Heart left ventricle (tissue), 16 donors: ENCODE measurements at regions not wholly inside any gene's neighbourhood (a gene's known extent, or its start where the extent isn't known, plus 50 kb on each side); places are given as distances from the start of the nearest gene placed in this dataset.

Experiments used
- ATAC-seq, 4 donors: fragments of 200-7000 bp; cut with Tn5 transposase; one replicate each; pipeline ENCODE4 v1.9.1; 2020 to 2022; ENCODE audit warnings: moderate library complexity in 4 of 4, mild to moderate bottlenecking in 3 of 4, moderate number of reproducible peaks in 1 of 4
- DNase-seq, 5 donors: peaks; one replicate each; pipeline ENCODE4 v3.0.0-alpha.2; 2020
- H3K27ac ChIP-seq, 12 donors: fragments of 200-600 bp; sonication (generic) in 4 of 12; one replicate each; pipeline versions ENCODE4 v1.5.0 to v1.8.0; 2016 to 2022; ENCODE audit warnings: mild to moderate bottlenecking in 2 of 12
- H3K27me3 ChIP-seq, 9 donors: fragments of 200-600 bp; sonication (generic) in 2 of 9; one replicate each; pipeline versions ENCODE4 v1.5.1 to v1.8.0; 2016 to 2022; ENCODE audit warnings: mild to moderate bottlenecking in 3 of 9
- H3K36me3 ChIP-seq, 9 donors: fragments of 200-600 bp; sonication (generic) in 2 of 9; one replicate each; pipeline versions ENCODE4 v1.5.0 to v1.8.0; 2018 to 2022; ENCODE audit warnings: mild to moderate bottlenecking in 2 of 9
- H3K4me1 ChIP-seq, 12 donors: fragments of 200-600 bp; sonication (generic) in 4 of 12; one replicate each; pipeline versions ENCODE4 v1.5.0 to v1.8.0; 2016 to 2022; ENCODE audit warnings: mild to moderate bottlenecking in 3 of 12
- H3K4me3 ChIP-seq, 12 donors: fragments of 200-600 bp; sonication (generic) in 4 of 12; one replicate each; pipeline versions ENCODE4 v1.5.0 to v1.8.0; 2017 to 2022; ENCODE audit warnings: mild to moderate bottlenecking in 9 of 12, moderate library complexity in 4 of 12
- H3K9me3 ChIP-seq, 12 donors: fragments of 200-600 bp; sonication (generic) in 4 of 12; one replicate each; pipeline versions ENCODE4 v1.5.0 to v1.8.0; 2016 to 2022; ENCODE audit warnings: mild to moderate bottlenecking in 1 of 12
- POLR2A ChIP-seq, 2 donors: fragments of 450-650 bp; IDR thresholded peaks; one replicate each; pipeline ENCODE4 v1.6.1; 2017; ENCODE audit warnings: antibody characterized with exemption in 2 of 2, mild to moderate bottlenecking in 2 of 2, moderate library complexity in 2 of 2
- WGBS, 4 donors: extraction: QIAGEN DNeasy Blood & Tissue Kit in 2 of 4; methylation state at CpG; one replicate each; pipeline versions ENCODE4 v1.1.5 to v1.1.7; 2013 to 2018; 5-methylcytosine and 5-hydroxymethylcytosine counted together
- intact Hi-C, 10 donors: fragments of 100-400 bp; cut with DNase I; formaldehyde crosslinking; loops; one replicate each; pipeline versions ENCODE4 v1.11.1 to v1.14.2; 2022
- TF ChIP-seq, protein P1 (sequence below), 12 donors: fragments of 200-600 bp; sonication (generic) in 4 of 12; IDR thresholded peaks; one replicate each; pipeline versions ENCODE4 v1.5.0 to v1.8.0; 2018 to 2022; ENCODE audit warnings: antibody characterized with exemption in 12 of 12, mild to moderate bottlenecking in 5 of 12
- donor health status: ischemic (EF 13 %, LVEDD 7.1; RV severe dilation, severe dysfunction).
- donor health status: healthy with polysubstance abuse.
- donor health status: DM: no; HTN: yes; CAD: no.
- donor health status: DM: no; HTN: no; CAD: no.
- donor health status: ischemic (EF 25% LVEDD 6.9; RV normal size, moderate dysfunction).
- donor health status: ischemic (EF 25% LVEDD 5.7; RV mildly dilated, moderate dysfunction).
- donor health status: healthy.
- donor health status: DM: yes; HTN: yes; CAD: no.
- donor health status: ischemic (EF 35%, LVEDD 5.7; RV mildly dilated, moderate dysfunction).
- donor health status: nonischemic (EF 11% LVEDD 7.7; RV severe dilation, severe dysfunction).
- donor health status: DM: yes; HTN: yes; CAD: no.
- donor health status: PGD.
- donor health status: ischemic (EF 29% LVEDD 5.4; RV normal size, mild dysfunction).
- donor health status: nonischemic (EF 23%, LVEDD 6.1; RV moderate dilation, normal function).

DNA sequence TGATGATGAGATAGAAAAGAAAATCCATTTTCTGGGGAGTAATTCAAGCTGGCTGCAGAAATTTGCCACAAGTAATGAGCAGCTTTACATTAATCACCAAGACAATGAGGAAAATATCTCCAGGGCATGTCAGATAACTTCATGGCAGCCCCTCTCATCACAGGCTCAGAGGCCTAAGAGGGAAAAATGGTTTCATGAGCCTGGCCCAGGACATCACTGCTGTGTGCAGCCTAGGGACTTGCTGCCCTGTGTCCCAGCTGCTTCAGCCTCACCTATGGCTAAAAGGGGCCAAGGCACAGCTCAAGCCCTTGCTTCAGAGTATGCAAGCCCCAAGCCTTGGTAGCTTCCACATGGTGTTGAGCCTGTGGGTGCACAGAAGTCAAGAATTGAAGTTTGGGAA lies 161.7 kb downstream of the OPA1 start:
- ATAC-seq, result no peak
- Histone ChIP-seq H3K27ac (no peak overlapping the region), H3K27me3 (no peaks in the 10 kb centered on the region), H3K4me3 (no peak overlapping the region), H3K9me3 (peaks cover 0 to 29% (median 16%) of the 10 kb centered on the region in 12 donors), H3K36me3 (no peaks in the 10 kb centered on the region), H3K4me1 (no peaks in the 10 kb centered on the region)
- intact Hi-C loops, result no loop called here
- TF ChIP-seq, protein P1, sequence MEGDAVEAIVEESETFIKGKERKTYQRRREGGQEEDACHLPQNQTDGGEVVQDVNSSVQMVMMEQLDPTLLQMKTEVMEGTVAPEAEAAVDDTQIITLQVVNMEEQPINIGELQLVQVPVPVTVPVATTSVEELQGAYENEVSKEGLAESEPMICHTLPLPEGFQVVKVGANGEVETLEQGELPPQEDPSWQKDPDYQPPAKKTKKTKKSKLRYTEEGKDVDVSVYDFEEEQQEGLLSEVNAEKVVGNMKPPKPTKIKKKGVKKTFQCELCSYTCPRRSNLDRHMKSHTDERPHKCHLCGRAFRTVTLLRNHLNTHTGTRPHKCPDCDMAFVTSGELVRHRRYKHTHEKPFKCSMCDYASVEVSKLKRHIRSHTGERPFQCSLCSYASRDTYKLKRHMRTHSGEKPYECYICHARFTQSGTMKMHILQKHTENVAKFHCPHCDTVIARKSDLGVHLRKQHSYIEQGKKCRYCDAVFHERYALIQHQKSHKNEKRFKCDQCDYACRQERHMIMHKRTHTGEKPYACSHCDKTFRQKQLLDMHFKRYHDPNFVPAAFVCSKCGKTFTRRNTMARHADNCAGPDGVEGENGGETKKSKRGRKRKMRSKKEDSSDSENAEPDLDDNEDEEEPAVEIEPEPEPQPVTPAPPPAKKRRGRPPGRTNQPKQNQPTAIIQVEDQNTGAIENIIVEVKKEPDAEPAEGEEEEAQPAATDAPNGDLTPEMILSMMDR (IDR thresholded peaks at IDR 0.05), result no peak
- no peak for TF ChIP-seq POLR2A (IDR thresholded peaks at IDR 0.05)
- no peak for DNase-seq

- ATAC-seq (no peak), DNase-seq (no peak)
- no peaks in the 10 kb centered on the region for H3K4me1 ChIP-seq
- 95 to 99% (median 98%) methylated on average over 1 of the region's 1 CpG for WGBS, 4 donors
- intact Hi-C loops, result no loop called here
- no peak overlapping the region for H3K27ac ChIP-seq
- TF ChIP-seq POLR2A (IDR thresholded peaks at IDR 0.05), result no peak
- TF ChIP-seq, protein P1 (IDR thresholded peaks at IDR 0.05), result no peak
- no peaks in the 10 kb centered on the region for H3K36me3 ChIP-seq
- H3K27me3 ChIP-seq, result no peaks in the 10 kb centered on the region
- H3K9me3 ChIP-seq, result peaks cover 0 to 29% (median 16%) of the 10 kb centered on the region in 12 donors
- H3K4me3 ChIP-seq, result no peak overlapping the region
Observed at GRCh38 chr3:193756536-193756935, 163.5 kb downstream of the OPA1 start.

GRCh38 chr3:193757457-193757856 lies 164.4 kb downstream of the OPA1 start:
- no peak for DNase-seq
- H3K36me3 ChIP-seq, result no peaks in the 10 kb centered on the region
- TF ChIP-seq, protein P1 (IDR thresholded peaks at IDR 0.05), result no peak
- no peak for TF ChIP-seq POLR2A (IDR thresholded peaks at IDR 0.05)
- no peaks in the 10 kb centered on the region for H3K27me3 ChIP-seq
- 80 to 89% (median 88%) methylated on average over 2 of the region's 2 CpGs for WGBS, 4 donors
- H3K27ac ChIP-seq, result no peak overlapping the region
- peaks cover 0 to 29% (median 16%) of the 10 kb centered on the region in 12 donors for H3K9me3 ChIP-seq
- no peaks in the 10 kb centered on the region for H3K4me1 ChIP-seq
- no peak overlapping the region for H3K4me3 ChIP-seq
- intact Hi-C loops, result no loop called here
- ATAC-seq, result no peak

GRCh38 chr3:193761969-193762368 lies 169.0 kb downstream of the OPA1 start:
- H3K27me3 ChIP-seq, result no peaks in the 10 kb centered on the region
- TF ChIP-seq, protein P1 (IDR thresholded peaks at IDR 0.05), result no peak
- TF ChIP-seq POLR2A (IDR thresholded peaks at IDR 0.05), result no peak
- H3K4me1 ChIP-seq, result no peaks in the 10 kb centered on the region
- H3K36me3 ChIP-seq, result no peaks in the 10 kb centered on the region
- 64 to 76% (median 67%) methylated on average over 5 of the region's 5 CpGs for WGBS, 4 donors
- H3K27ac ChIP-seq, result no peak overlapping the region
- ATAC-seq (peak in 1 of 4 donors; percentile 69), DNase-seq (no peak)
- H3K9me3 ChIP-seq, result peaks cover 0 to 14% (median 6%) of the 10 kb centered on the region in 12 donors
- no peak overlapping the region for H3K4me3 ChIP-seq
- intact Hi-C loops, result no loop called here
